ENCODE measurements at regions not wholly inside any gene's neighbourhood (a gene's known extent, or its start where the extent isn't known, plus 50 kb on each side); places are given as distances from the start of the nearest gene placed in this dataset.

- Histone ChIP-seq H3K4me1 (ENCODE audit: insufficient read depth, low read length) (peaks cover 27% of the 10 kb centered on the region), H3K4me2 (ENCODE audit: low read length) (no peak overlapping the region), H3K9me3 (ENCODE audit: insufficient read depth, low read depth, low read length) (no peaks in the 10 kb centered on the region), H3K9ac (ENCODE audit: low read length) (no peak overlapping the region), H4K20me1 (ENCODE audit: insufficient read depth, low read length) (peaks cover 96% of the 10 kb centered on the region), H3K36me3 (ENCODE audit: insufficient read depth, low read length) (no peaks in the 10 kb centered on the region), H3K27ac (ENCODE audit: low read depth, low read length) (no peak overlapping the region), H2AFZ (ENCODE audit: low read depth, low read length) (no peak overlapping the region), H3K79me2 (ENCODE audit: insufficient read depth, low read length) (peaks cover 88% of the 10 kb centered on the region), H3K27me3 (ENCODE audit: insufficient read depth, low read length) (no peaks in the 10 kb centered on the region), H3K4me3 (ENCODE audit: insufficient read depth, low read depth, low read length) (no peak overlapping the region)
- Mint-ChIP-seq H3K27ac (ENCODE audit: unreplicated experiment) (no peak overlapping the region), H3K27me3 (ENCODE audit: low read depth, unreplicated experiment) (no peaks in the 10 kb centered on the region), H3K4me3 (ENCODE audit: unreplicated experiment) (no peak overlapping the region), H3K36me3 (ENCODE audit: low read depth, unreplicated experiment) (no peaks in the 10 kb centered on the region), H3K9me3 (ENCODE audit: unreplicated experiment) (no peaks in the 10 kb centered on the region), H3K4me1 (ENCODE audit: low read depth, unreplicated experiment) (peaks cover 35% of the 10 kb centered on the region)
- FAIRE-seq (no peak), DNase-seq (ENCODE audit: low read depth) (no peak)
- TF ChIP-seq EZH2 (IDR thresholded peaks at IDR 0.05; ENCODE audit: insufficient read depth, low read length) = no peak
- TF ChIP-seq, protein P1, sequence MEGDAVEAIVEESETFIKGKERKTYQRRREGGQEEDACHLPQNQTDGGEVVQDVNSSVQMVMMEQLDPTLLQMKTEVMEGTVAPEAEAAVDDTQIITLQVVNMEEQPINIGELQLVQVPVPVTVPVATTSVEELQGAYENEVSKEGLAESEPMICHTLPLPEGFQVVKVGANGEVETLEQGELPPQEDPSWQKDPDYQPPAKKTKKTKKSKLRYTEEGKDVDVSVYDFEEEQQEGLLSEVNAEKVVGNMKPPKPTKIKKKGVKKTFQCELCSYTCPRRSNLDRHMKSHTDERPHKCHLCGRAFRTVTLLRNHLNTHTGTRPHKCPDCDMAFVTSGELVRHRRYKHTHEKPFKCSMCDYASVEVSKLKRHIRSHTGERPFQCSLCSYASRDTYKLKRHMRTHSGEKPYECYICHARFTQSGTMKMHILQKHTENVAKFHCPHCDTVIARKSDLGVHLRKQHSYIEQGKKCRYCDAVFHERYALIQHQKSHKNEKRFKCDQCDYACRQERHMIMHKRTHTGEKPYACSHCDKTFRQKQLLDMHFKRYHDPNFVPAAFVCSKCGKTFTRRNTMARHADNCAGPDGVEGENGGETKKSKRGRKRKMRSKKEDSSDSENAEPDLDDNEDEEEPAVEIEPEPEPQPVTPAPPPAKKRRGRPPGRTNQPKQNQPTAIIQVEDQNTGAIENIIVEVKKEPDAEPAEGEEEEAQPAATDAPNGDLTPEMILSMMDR (IDR thresholded peaks at IDR 0.05; ENCODE audit: insufficient read depth, low read depth, low read length) = no peak
These were observed 146.5 kb downstream of the GLI2 start for GRCh38 chr2:120881981-120882788.

GRCh38 chr2:120883607-120884440 lies 148.2 kb downstream of the GLI2 start:
- no peak overlapping the region for H2AFZ ChIP-seq (ENCODE audit: low read depth, low read length)
- H3K36me3 ChIP-seq (ENCODE audit: insufficient read depth, low read length) = no peaks in the 10 kb centered on the region
- FAIRE-seq (no peak), DNase-seq (ENCODE audit: low read depth) (no peak)
- H3K27me3 ChIP-seq (ENCODE audit: insufficient read depth, low read length) = no peaks in the 10 kb centered on the region
- H4K20me1 ChIP-seq (ENCODE audit: insufficient read depth, low read length) = peaks cover 98% of the 10 kb centered on the region
- H3K9me3 ChIP-seq (ENCODE audit: insufficient read depth, low read depth, low read length) = no peaks in the 10 kb centered on the region
- peaks cover 47% of the 10 kb centered on the region for H3K4me1 Mint-ChIP-seq (ENCODE audit: low read depth, unreplicated experiment)
- TF ChIP-seq EZH2 (IDR thresholded peaks at IDR 0.05; ENCODE audit: insufficient read depth, low read length) = no peak
- TF ChIP-seq, protein P1 (IDR thresholded peaks at IDR 0.05; ENCODE audit: insufficient read depth, low read depth, low read length) = no peak
- no peaks in the 10 kb centered on the region for H3K9me3 Mint-ChIP-seq (ENCODE audit: unreplicated experiment)
- H3K4me1 ChIP-seq (ENCODE audit: insufficient read depth, low read length) = peaks cover 35% of the 10 kb centered on the region
- H3K36me3 Mint-ChIP-seq (ENCODE audit: low read depth, unreplicated experiment) = no peaks in the 10 kb centered on the region
- no peak overlapping the region for H3K9ac ChIP-seq (ENCODE audit: low read length)
- H3K27me3 Mint-ChIP-seq (ENCODE audit: low read depth, unreplicated experiment) = no peaks in the 10 kb centered on the region
- H3K4me3 Mint-ChIP-seq (ENCODE audit: unreplicated experiment) = no peak overlapping the region
- no peak overlapping the region for H3K27ac Mint-ChIP-seq (ENCODE audit: unreplicated experiment)
- H3K27ac ChIP-seq (ENCODE audit: low read depth, low read length) = no peak overlapping the region
- no peak overlapping the region for H3K4me3 ChIP-seq (ENCODE audit: insufficient read depth, low read depth, low read length)
- no peak overlapping the region for H3K4me2 ChIP-seq (ENCODE audit: low read length)
- peaks cover 92% of the 10 kb centered on the region for H3K79me2 ChIP-seq (ENCODE audit: insufficient read depth, low read length)
